Fibroblast of lung (primary cell): ENCODE measurements at regions not wholly inside any gene's neighbourhood (a gene's known extent, or its start where the extent isn't known, plus 50 kb on each side); places are given as distances from the start of the nearest gene placed in this dataset.

Experiments used
- EZH2 ChIP-seq: IDR thresholded peaks from 2 replicates; pipeline ENCODE4 v1.5.1; 2012; ENCODE audit warnings: low read length, control low read depth, mild to moderate bottlenecking; ENCODE audit errors: missing control alignments
- TF ChIP-seq, protein P1 (sequence below), 2 donors: IDR thresholded peaks in 1 of 2; conservative IDR thresholded peaks in 1 of 2; 1 replicate in 1 of 2; 2 replicates in 1 of 2; pipeline ENCODE4 v1.5.1; 2011 to 2012; ENCODE audit warnings: low read length in 2 of 2, control low read depth in 1 of 2, inconsistent platforms in 1 of 2, low read depth in 1 of 2, mild to moderate bottlenecking in 1 of 2

DNA sequence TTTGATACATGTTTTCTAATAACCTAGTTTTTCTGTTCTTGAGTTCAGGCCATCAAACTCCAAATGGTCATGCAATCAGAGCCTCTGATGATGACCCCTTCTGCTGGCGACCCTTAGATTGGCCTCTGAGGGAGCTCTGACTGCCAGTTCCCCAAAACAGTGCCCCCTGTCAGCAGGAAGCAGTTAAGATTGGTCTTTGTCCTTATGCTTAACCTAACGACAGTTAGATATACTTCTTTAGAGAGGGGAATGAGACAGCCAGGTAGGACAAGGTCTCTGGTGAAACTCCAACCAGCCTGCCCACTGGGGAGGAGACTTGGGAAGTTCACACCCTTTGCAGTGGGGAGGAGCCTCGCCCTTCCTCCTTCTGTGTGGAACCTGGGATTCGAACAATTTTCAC lies 390.4 kb upstream of the KIF2A start:
- TF ChIP-seq, protein P1, sequence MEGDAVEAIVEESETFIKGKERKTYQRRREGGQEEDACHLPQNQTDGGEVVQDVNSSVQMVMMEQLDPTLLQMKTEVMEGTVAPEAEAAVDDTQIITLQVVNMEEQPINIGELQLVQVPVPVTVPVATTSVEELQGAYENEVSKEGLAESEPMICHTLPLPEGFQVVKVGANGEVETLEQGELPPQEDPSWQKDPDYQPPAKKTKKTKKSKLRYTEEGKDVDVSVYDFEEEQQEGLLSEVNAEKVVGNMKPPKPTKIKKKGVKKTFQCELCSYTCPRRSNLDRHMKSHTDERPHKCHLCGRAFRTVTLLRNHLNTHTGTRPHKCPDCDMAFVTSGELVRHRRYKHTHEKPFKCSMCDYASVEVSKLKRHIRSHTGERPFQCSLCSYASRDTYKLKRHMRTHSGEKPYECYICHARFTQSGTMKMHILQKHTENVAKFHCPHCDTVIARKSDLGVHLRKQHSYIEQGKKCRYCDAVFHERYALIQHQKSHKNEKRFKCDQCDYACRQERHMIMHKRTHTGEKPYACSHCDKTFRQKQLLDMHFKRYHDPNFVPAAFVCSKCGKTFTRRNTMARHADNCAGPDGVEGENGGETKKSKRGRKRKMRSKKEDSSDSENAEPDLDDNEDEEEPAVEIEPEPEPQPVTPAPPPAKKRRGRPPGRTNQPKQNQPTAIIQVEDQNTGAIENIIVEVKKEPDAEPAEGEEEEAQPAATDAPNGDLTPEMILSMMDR (conservative IDR thresholded peaks at IDR 0.05 in 1 of 2, IDR thresholded peaks at IDR 0.05 in 1 of 2; ENCODE audit: low read depth in 1 of 2, low read length in 2 of 2): no peak
- no peak for TF ChIP-seq EZH2
